HCT116 (cell line): ENCODE measurements at regions not wholly inside any gene's neighbourhood (a gene's known extent, or its start where the extent isn't known, plus 50 kb on each side); places are given as distances from the start of the nearest gene placed in this dataset.

Experiments used
- ELF1 ChIP-seq: IDR thresholded peaks from 2 replicates; pipeline ENCODE4 v1.6.1; 2012; ENCODE audit warnings: low read depth, borderline replicate concordance
- POLR2A ChIP-seq: IDR thresholded peaks from 2 replicates; pipeline ENCODE4 v1.7.0; 2011; ENCODE audit warnings: borderline replicate concordance; ENCODE audit not compliant: insufficient read depth, insufficient read length; ENCODE audit errors: extremely low read depth
- POLR2AphosphoS5 ChIP-seq: IDR thresholded peaks from 2 replicates; pipeline ENCODE4 v1.6.1; 2011; ENCODE audit warnings: mild to moderate bottlenecking, low read depth, low read length, moderate library complexity
- RAD21 ChIP-seq: IDR thresholded peaks from 2 replicates; pipeline ENCODE4 v1.6.1; 2012; ENCODE audit warnings: low read depth, mild to moderate bottlenecking
- REST ChIP-seq: IDR thresholded peaks from 2 replicates; pipeline ENCODE4 v1.6.1; 2012; ENCODE audit warnings: low read depth
- SIN3A ChIP-seq: IDR thresholded peaks from 2 replicates; pipeline ENCODE4 v1.6.1; 2012; ENCODE audit warnings: low read depth
- TF ChIP-seq, protein P1 (sequence below), 3 experiments: fragments of 200-600 bp in 1 of 3; sonication (generic) in 1 of 3; IDR thresholded peaks in 2 of 3; conservative IDR thresholded peaks in 1 of 3; 2 replicates each; pipeline ENCODE4 v1.5.1; 2012 to 2017; ENCODE audit warnings: low read depth in 2 of 3, low read length in 2 of 3, antibody characterized with exemption in 1 of 3, borderline replicate concordance in 1 of 3, control low read depth in 1 of 3, mild to moderate bottlenecking in 1 of 3, mixed read lengths in 1 of 3, mixed run types in 1 of 3, moderate library complexity in 1 of 3; ENCODE audit not compliant: insufficient read depth in 1 of 3

- no peak for TF ChIP-seq SIN3A
- no peak for TF ChIP-seq POLR2A
- TF ChIP-seq POLR2AphosphoS5, result no peak
- no peak for TF ChIP-seq REST
- TF ChIP-seq RAD21, result no peak
- TF ChIP-seq ELF1, result no peak
- TF ChIP-seq, protein P1, sequence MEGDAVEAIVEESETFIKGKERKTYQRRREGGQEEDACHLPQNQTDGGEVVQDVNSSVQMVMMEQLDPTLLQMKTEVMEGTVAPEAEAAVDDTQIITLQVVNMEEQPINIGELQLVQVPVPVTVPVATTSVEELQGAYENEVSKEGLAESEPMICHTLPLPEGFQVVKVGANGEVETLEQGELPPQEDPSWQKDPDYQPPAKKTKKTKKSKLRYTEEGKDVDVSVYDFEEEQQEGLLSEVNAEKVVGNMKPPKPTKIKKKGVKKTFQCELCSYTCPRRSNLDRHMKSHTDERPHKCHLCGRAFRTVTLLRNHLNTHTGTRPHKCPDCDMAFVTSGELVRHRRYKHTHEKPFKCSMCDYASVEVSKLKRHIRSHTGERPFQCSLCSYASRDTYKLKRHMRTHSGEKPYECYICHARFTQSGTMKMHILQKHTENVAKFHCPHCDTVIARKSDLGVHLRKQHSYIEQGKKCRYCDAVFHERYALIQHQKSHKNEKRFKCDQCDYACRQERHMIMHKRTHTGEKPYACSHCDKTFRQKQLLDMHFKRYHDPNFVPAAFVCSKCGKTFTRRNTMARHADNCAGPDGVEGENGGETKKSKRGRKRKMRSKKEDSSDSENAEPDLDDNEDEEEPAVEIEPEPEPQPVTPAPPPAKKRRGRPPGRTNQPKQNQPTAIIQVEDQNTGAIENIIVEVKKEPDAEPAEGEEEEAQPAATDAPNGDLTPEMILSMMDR (IDR thresholded peaks at IDR 0.05 in 2 of 3, conservative IDR thresholded peaks at IDR 0.05 in 1 of 3; ENCODE audit: borderline replicate concordance in 1 of 3, insufficient read depth in 1 of 3, low read depth in 2 of 3, low read length in 2 of 3), result no peak
These were observed 89.6 kb upstream of the CDH4 start for GRCh38 chr20:61162451-61162850.
